WERI-Rb-1 (cell line): ENCODE measurements at regions not wholly inside any gene's neighbourhood (a gene's known extent, or its start where the extent isn't known, plus 50 kb on each side); places are given as distances from the start of the nearest gene placed in this dataset.
"Not testable (repeated sequence)": the region's sequence is repeated elsewhere in the genome, so short reads cannot be mapped to it uniquely, and the experiment has no call there.

ENCODE experiments used
- DNase-seq: peaks from one replicate; pipeline ENCODE4 v3.0.0-alpha.2; 2020
- H3K27ac ChIP-seq: fragments of 250-450 bp; sonication (Bioruptor Pico); 2 replicates; pipeline ENCODE4 v1.5.1; 2020; ENCODE audit warnings: mild to moderate bottlenecking, moderate library complexity
- H3K27me3 ChIP-seq: fragments of 250-450 bp; sonication (Bioruptor Pico); 2 replicates; pipeline ENCODE4 v1.5.1; 2021; ENCODE audit warnings: mild to moderate bottlenecking, low read depth, moderate library complexity; ENCODE audit not compliant: insufficient read depth, severe bottlenecking
- H3K36me3 ChIP-seq: fragments of 250-450 bp; sonication (Bioruptor Pico); 2 replicates; pipeline ENCODE4 v1.5.1; 2020; ENCODE audit warnings: mild to moderate bottlenecking, moderate library complexity
- H3K4me3 ChIP-seq: 2 replicates; pipeline ENCODE4 v1.5.1; 2011; ENCODE audit warnings: low read depth, mild to moderate bottlenecking, control low read depth, low read length
- H3K9me3 ChIP-seq: fragments of 250-450 bp; sonication (Bioruptor Pico); 2 replicates; pipeline ENCODE4 v1.5.1; 2021; ENCODE audit warnings: mild to moderate bottlenecking, moderate library complexity; ENCODE audit not compliant: severe bottlenecking
- CTCF ChIP-seq: IDR thresholded peaks from 2 replicates; pipeline ENCODE4 v1.5.1; 2011; ENCODE audit warnings: low read depth, mild to moderate bottlenecking, control low read depth, inconsistent platforms, low read length

- DNase-seq, result no peak
- TF ChIP-seq CTCF, result no peak
- H3K27ac ChIP-seq, result no peak overlapping the region
These were observed 223.9 kb upstream of the ANKRD50 start for GRCh38 chr4:124936427-124936826.

GRCh38 chr4:124934916-124935315, 222.4 kb upstream of the ANKRD50 start:
- TF ChIP-seq CTCF, result no peak
- no peak for DNase-seq

More at GRCh38 chr4:124936427-124936826, 223.9 kb upstream of the ANKRD50 start:
- Histone ChIP-seq H3K27me3 (no peaks in the 10 kb centered on the region), H3K4me3 (no peak overlapping the region), H3K36me3 (no peaks in the 10 kb centered on the region), H3K9me3 (no peaks in the 10 kb centered on the region)

GRCh38 chr4:124933521-124933920, 221.0 kb upstream of the ANKRD50 start:
- no peak for TF ChIP-seq CTCF
- Histone ChIP-seq H3K27ac (no peak overlapping the region), H3K36me3 (no peaks in the 10 kb centered on the region), H3K4me3 (no peak overlapping the region), H3K9me3 (no peaks in the 10 kb centered on the region), H3K27me3 (no peaks in the 10 kb centered on the region)
- no peak for DNase-seq

More at GRCh38 chr4:124934916-124935315, 222.4 kb upstream of the ANKRD50 start:
- H3K36me3 ChIP-seq, result no peaks in the 10 kb centered on the region
- H3K4me3 ChIP-seq, result no peak overlapping the region
- no peaks in the 10 kb centered on the region for H3K9me3 ChIP-seq
- H3K27ac ChIP-seq, result no peak overlapping the region
- no peaks in the 10 kb centered on the region for H3K27me3 ChIP-seq

- no peaks in the 10 kb centered on the region for H3K36me3 ChIP-seq
- no peak for TF ChIP-seq CTCF
- no peak for DNase-seq
- H3K27me3 ChIP-seq, result no peaks in the 10 kb centered on the region
- no peak overlapping the region for H3K4me3 ChIP-seq
- no peaks in the 10 kb centered on the region for H3K9me3 ChIP-seq
- no peak overlapping the region for H3K27ac ChIP-seq
These were observed 219.9 kb upstream of the ANKRD50 start for GRCh38 chr4:124932447-124932846.

- H3K4me3 ChIP-seq, result no peak overlapping the region
- no peaks in the 10 kb centered on the region for H3K27me3 ChIP-seq
- no peak for TF ChIP-seq CTCF
- H3K27ac ChIP-seq, result no peak overlapping the region
- no peaks in the 10 kb centered on the region for H3K9me3 ChIP-seq
- no peaks in the 10 kb centered on the region for H3K36me3 ChIP-seq
- no peak for DNase-seq
These were observed 218.5 kb upstream of the ANKRD50 start for GRCh38 chr4:124931050-124931449.

- not testable (repeated sequence) for H3K27me3 ChIP-seq, DNase-seq, H3K36me3 ChIP-seq, H3K9me3 ChIP-seq, H3K4me3 ChIP-seq, H3K27ac ChIP-seq
These were observed 210.2 kb upstream of the ANKRD50 start for GRCh38 chr4:124922748-124923147.
